ENCODE measurements at regions not wholly inside any gene's neighbourhood (a gene's known extent, or its start where the extent isn't known, plus 50 kb on each side); places are given as distances from the start of the nearest gene placed in this dataset.
A peak's percentile ranks its signal among the peaks of the same experiment; 100 is the strongest.

DNA sequence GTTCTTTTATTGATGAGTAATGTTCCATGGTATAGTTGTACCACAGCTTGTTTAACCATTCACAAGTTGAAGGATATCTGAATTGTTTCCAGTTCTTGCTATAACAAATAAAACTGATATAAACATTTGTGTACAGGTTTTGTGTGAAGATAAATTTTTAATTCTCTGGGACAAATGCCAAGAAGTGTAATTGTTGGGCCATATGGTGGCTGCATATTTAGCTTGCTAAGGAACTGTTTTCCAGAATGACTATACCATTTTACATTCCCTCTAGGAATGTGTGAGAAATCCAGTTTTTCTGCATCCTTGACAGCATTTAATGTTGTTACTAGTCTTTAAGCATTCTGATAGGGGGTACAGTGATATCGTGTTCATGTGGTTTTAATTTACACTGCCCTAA, 368.5 kb downstream of the KIF2B start:
- TF ChIP-seq GATA2 (IDR thresholded peaks at IDR 0.05; ENCODE audit: low read depth, low read length) (no peak), GATA3 (IDR thresholded peaks at IDR 0.05; ENCODE audit: low read depth, low read length) (no peak)

DNA sequence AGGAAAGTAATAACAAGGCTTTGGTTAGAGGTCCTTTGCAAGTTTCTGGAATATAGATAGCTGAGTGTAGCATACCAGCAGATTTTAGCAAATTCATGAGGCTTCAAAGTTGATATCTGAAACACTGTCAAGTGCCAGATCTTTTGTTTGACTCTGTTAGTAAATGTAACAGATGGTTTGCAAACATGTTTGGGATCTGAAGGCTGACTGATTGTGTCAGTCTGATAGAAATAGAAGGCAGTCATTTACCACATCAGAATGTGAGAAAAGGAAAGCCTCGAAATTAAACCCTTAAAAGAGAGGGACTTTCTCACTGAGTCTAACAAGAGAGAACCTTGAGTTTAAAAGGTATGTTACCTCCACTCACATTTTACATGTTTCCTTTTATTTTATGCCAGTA, 371.5 kb downstream of the KIF2B start:
- TF ChIP-seq GATA3 (IDR thresholded peaks at IDR 0.05; ENCODE audit: low read depth, low read length) (no peak), GATA2 (IDR thresholded peaks at IDR 0.05; ENCODE audit: low read depth, low read length) (no peak)

DNA sequence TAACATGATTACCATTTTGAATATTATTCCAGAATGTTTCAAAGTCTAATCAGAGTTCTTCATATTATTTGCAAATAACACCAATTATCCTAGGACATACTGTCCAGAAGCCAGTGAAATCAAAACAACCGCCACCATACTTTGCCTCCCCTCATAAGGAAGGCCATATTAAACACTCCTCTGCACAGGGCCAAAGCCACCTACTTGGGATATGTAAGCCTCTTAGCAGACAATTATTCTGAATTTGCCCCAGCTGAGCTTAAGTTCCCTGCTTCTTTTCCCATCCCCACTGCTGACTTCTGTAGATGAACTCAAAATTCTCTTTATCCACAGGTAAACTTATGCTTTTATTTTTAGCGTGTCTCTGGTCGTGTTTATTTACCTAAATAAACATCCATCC, 374.0 kb downstream of the KIF2B start:
- TF ChIP-seq GATA3 (IDR thresholded peaks at IDR 0.05; ENCODE audit: low read depth, low read length): no peak
- no peak for TF ChIP-seq GATA2 (IDR thresholded peaks at IDR 0.05; ENCODE audit: low read depth, low read length)

GRCh38 chr17:54220829-54221228, 398.1 kb downstream of the KIF2B start:
- peak; percentile 87 for TF ChIP-seq GATA3 (IDR thresholded peaks at IDR 0.05; ENCODE audit: low read depth, low read length)
- TF ChIP-seq GATA2 (IDR thresholded peaks at IDR 0.05; ENCODE audit: low read depth, low read length): peak; percentile 46

DNA sequence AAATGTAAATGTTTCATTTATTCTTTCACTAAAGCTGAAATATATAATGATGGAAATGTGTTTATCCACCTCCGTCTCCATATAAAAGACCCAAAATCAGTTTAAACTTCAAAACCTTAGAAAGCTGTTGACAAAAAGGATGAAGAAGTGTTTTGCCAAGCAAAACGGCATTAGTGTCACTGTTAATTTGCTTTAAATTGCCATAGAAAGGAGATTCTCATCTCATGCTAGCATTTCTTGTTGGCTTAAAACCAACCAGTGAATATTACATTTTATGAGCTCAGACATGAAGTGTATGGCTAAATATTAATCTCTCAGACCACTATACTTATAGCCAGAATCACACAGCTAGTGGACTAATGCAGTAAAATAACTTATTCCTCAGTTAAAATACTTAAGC, 398.8 kb downstream of the KIF2B start:
- TF ChIP-seq GATA3 (IDR thresholded peaks at IDR 0.05; ENCODE audit: low read depth, low read length) (no peak), GATA2 (IDR thresholded peaks at IDR 0.05; ENCODE audit: low read depth, low read length) (no peak; the same call in 1 of the 2 replicates)

- TF ChIP-seq GATA2 (IDR thresholded peaks at IDR 0.05; ENCODE audit: low read depth, low read length) (no peak), GATA3 (IDR thresholded peaks at IDR 0.05; ENCODE audit: low read depth, low read length) (no peak)
These were observed 412.8 kb downstream of the KIF2B start for GRCh38 chr17:54235571-54235970.

- TF ChIP-seq GATA3 (IDR thresholded peaks at IDR 0.05; ENCODE audit: low read depth, low read length) (no peak), GATA2 (IDR thresholded peaks at IDR 0.05; ENCODE audit: low read depth, low read length) (no peak)
These were observed 415.3 kb downstream of the KIF2B start for GRCh38 chr17:54237911-54238515.

GRCh38 chr17:54239291-54239690, 416.6 kb downstream of the KIF2B start:
- TF ChIP-seq GATA2 (IDR thresholded peaks at IDR 0.05; ENCODE audit: low read depth, low read length) (no peak), GATA3 (IDR thresholded peaks at IDR 0.05; ENCODE audit: low read depth, low read length) (no peak)

DNA sequence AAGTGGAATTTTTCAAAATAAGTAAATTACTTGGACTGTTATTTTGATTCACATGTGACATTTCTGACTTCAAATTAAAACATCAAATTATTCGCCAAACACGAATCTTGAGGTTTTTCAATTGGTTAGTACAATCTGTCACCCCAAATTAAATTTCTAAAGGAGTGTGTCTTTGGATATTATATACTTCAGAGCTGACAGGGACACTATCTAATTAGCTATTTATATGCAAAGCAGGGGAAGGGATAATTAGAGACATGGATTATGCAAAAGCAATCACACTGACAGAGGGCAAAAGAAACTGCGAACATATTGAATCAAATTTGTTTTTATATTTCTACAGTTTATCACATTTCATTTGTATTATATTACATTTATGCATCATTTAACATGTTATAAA, 433.0 kb downstream of the KIF2B start:
- no peak for TF ChIP-seq GATA2 (IDR thresholded peaks at IDR 0.05; ENCODE audit: low read depth, low read length)
- TF ChIP-seq GATA3 (IDR thresholded peaks at IDR 0.05; ENCODE audit: low read depth, low read length): no peak

GRCh38 chr17:54256401-54256929, 433.7 kb downstream of the KIF2B start:
- no peak for TF ChIP-seq GATA2 (IDR thresholded peaks at IDR 0.05; ENCODE audit: low read depth, low read length)
- TF ChIP-seq GATA3 (IDR thresholded peaks at IDR 0.05; ENCODE audit: low read depth, low read length): no peak

- TF ChIP-seq GATA2 (IDR thresholded peaks at IDR 0.05; ENCODE audit: low read depth, low read length): no peak
- no peak for TF ChIP-seq GATA3 (IDR thresholded peaks at IDR 0.05; ENCODE audit: low read depth, low read length)
These were observed 434.7 kb downstream of the KIF2B start for GRCh38 chr17:54257440-54257839.

- TF ChIP-seq GATA2 (IDR thresholded peaks at IDR 0.05; ENCODE audit: low read depth, low read length) (no peak), GATA3 (IDR thresholded peaks at IDR 0.05; ENCODE audit: low read depth, low read length) (no peak)
These were observed 436.7 kb downstream of the KIF2B start for GRCh38 chr17:54259476-54259875.

- TF ChIP-seq GATA2 (IDR thresholded peaks at IDR 0.05; ENCODE audit: low read depth, low read length) (peak; percentile 83), GATA3 (IDR thresholded peaks at IDR 0.05; ENCODE audit: low read depth, low read length) (peak; percentile 77)
These were observed 438.7 kb downstream of the KIF2B start for GRCh38 chr17:54261465-54261864.

DNA sequence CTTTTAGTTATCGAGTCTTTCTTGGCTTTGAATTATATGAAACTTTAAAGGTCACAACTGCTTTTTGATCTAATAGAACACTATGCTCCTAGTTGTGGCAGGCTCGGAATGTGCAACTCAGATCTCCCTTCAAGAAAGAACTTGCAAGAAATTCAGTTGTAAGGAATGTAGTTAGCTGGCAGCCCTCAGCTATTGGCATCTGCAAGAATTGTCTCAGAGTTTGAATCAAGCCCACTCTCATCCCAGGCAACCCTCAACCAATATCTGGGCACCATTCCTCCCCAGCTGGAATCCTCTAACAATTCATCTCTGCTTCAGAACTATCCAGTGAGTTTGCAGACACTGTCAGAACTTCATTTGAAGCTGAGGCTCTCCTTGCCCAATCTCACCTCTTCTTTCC, 447.2 kb downstream of the KIF2B start:
- TF ChIP-seq GATA2 (IDR thresholded peaks at IDR 0.05; ENCODE audit: low read depth, low read length): no peak
- no peak for TF ChIP-seq GATA3 (IDR thresholded peaks at IDR 0.05; ENCODE audit: low read depth, low read length)

DNA sequence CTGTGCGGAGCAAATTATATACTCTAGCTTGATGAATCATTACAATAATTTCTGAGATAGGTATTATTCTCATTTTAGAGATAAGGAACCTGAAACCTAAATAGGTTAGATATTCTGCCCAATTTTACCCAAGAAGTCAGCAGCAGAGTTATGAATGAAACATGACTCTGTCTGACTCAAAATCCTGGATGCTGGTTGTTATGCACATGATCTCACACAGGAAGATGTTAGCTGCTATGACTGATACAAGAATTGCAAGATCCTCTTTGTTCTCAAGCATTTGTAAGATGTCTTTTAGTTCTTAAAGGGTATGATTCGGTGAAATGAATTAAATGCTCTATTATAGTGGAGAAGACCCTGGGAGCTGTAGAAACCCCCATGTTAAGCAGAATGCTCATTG, 447.8 kb downstream of the KIF2B start:
- TF ChIP-seq GATA3 (IDR thresholded peaks at IDR 0.05; ENCODE audit: low read depth, low read length): no peak
- TF ChIP-seq GATA2 (IDR thresholded peaks at IDR 0.05; ENCODE audit: low read depth, low read length): no peak

DNA sequence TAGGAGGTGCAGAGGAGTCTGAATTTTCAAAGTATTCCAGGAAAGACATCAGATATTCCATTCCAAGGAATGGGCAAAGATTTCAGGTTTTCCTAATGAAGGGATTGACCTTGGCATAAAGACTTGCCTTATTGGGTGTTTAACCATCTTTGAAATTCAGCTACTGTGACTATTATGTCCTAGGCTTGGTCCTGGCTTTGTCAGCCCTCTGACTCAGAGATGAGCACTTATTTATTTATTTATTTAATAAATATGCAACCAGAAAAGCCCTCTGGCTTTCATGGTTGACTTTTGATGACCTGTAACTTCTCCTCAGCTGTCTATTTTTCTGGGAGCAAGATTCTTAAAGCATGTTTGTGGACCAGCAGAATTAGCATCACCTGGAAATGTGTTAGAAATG, 455.1 kb downstream of the KIF2B start:
- TF ChIP-seq GATA2 (IDR thresholded peaks at IDR 0.05; ENCODE audit: low read depth, low read length): no peak
- no peak for TF ChIP-seq GATA3 (IDR thresholded peaks at IDR 0.05; ENCODE audit: low read depth, low read length)
